HEK293T (cell line): ENCODE measurements at regions not wholly inside any gene's neighbourhood (a gene's known extent, or its start where the extent isn't known, plus 50 kb on each side); places are given as distances from the start of the nearest gene placed in this dataset.

Experiments used
- ARNT ChIP-seq: fragments of 450-650 bp; IDR thresholded peaks from 2 replicates; pipeline ENCODE4 v1.6.1; 2017; ENCODE audit warnings: mild to moderate bottlenecking
- BHLHE40 ChIP-seq: fragments of 450-650 bp; IDR thresholded peaks from 2 replicates; pipeline ENCODE4 v1.6.1; 2016; ENCODE audit warnings: mild to moderate bottlenecking, moderate library complexity, borderline replicate concordance
- ELF4 ChIP-seq: fragments of 450-650 bp; IDR thresholded peaks from 2 replicates; pipeline ENCODE4 v1.6.1; 2017; ENCODE audit warnings: antibody characterized with exemption
- FOXA1 ChIP-seq: fragments of 450-650 bp; IDR thresholded peaks from 2 replicates; pipeline ENCODE4 v1.6.1; 2016; ENCODE audit warnings: mild to moderate bottlenecking
- FOXK2 ChIP-seq: fragments of 450-650 bp; IDR thresholded peaks from 2 replicates; pipeline ENCODE4 v1.6.1; 2016; ENCODE audit warnings: mild to moderate bottlenecking
- FOXM1 ChIP-seq: fragments of 450-650 bp; IDR thresholded peaks from 2 replicates; pipeline ENCODE4 v1.6.1; 2017; ENCODE audit warnings: mild to moderate bottlenecking, borderline replicate concordance
- NFRKB ChIP-seq: fragments of 450-650 bp; IDR thresholded peaks from 2 replicates; pipeline ENCODE4 v1.6.1; 2016; ENCODE audit warnings: mild to moderate bottlenecking, moderate library complexity
- PKNOX1 ChIP-seq: fragments of 450-650 bp; IDR thresholded peaks from 2 replicates; pipeline ENCODE4 v1.6.1; 2016
- SP1 ChIP-seq: fragments of 450-650 bp; IDR thresholded peaks from 2 replicates; pipeline ENCODE4 v1.6.1; 2017
- SUZ12 ChIP-seq: fragments of 450-650 bp; IDR thresholded peaks from 2 replicates; pipeline ENCODE4 v1.6.1; 2016; ENCODE audit warnings: mild to moderate bottlenecking
- TARDBP ChIP-seq: fragments of 450-650 bp; IDR thresholded peaks from 2 replicates; pipeline ENCODE4 v1.6.1; 2016

DNA sequence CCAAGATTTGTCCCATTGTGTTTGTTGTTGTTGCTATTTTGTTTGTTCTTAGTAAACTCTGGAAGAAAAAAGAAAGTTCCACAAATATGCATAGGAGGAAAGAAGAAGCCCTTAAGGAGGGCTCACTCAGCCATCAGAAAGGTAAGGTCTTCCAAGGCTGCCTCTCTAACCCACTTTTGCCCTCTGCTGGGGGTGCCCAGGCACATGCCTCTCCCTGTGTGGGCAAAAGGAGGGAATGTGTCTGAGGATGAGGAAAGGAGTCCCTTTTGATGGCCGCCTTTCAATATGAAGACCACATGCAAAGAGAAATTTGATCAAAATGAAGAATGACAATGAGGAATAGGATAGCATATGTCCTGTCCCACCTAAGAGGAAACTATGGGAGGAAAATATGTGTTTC is 248.2 kb upstream of the POU3F2 start:
- TF ChIP-seq PKNOX1 (no peak), FOXA1 (no peak), FOXK2 (no peak), SUZ12 (no peak), BHLHE40 (no peak), ARNT (no peak), ELF4 (no peak), FOXM1 (no peak), TARDBP (no peak), NFRKB (no peak), SP1 (no peak)
